ENCODE measurements at regions not wholly inside any gene's neighbourhood (a gene's known extent, or its start where the extent isn't known, plus 50 kb on each side); places are given as distances from the start of the nearest gene placed in this dataset.

- Histone ChIP-seq H3K9ac (ENCODE audit: extremely low read depth, insufficient read length, low read length) (no peak overlapping the region), H4K8ac (replicated peaks; ENCODE audit: insufficient read length, low read depth, low read length) (no peak overlapping the region), H2AK5ac (ENCODE audit: insufficient read length, low read length) (no peak overlapping the region), H2BK15ac (ENCODE audit: low read depth, low read length) (no peak overlapping the region), H3K56ac (ENCODE audit: insufficient read length, low read depth, low read length) (no peak overlapping the region), H3K14ac (ENCODE audit: insufficient read depth, low read length) (no peak overlapping the region), H3K79me1 (ENCODE audit: insufficient read depth, low read depth, low read length, poor library complexity, severe bottlenecking) (no peaks in the 10 kb centered on the region), H2AFZ (ENCODE audit: low read length) (no peak overlapping the region), H4K5ac (ENCODE audit: insufficient read length, low read depth, low read length) (no peak overlapping the region), H3K27ac (ENCODE audit: insufficient read length, low read depth, low read length) (no peak overlapping the region), H3K79me2 (ENCODE audit: insufficient read depth, low read length) (no peaks in the 10 kb centered on the region), H3K4ac (ENCODE audit: low read depth, low read length) (no peak overlapping the region), H3T11ph (ENCODE audit: low read length) (no peak overlapping the region), H4K20me1 (ENCODE audit: control insufficient read depth, insufficient read depth, insufficient read length) (no peaks in the 10 kb centered on the region), H3K9me3 (ENCODE audit: control insufficient read depth, low read depth, low read length) (no peaks in the 10 kb centered on the region), H3K23ac (ENCODE audit: insufficient read length, low read depth, low read length) (no peak overlapping the region), H3K27me3 (ENCODE audit: insufficient read depth, low read length) (no peaks in the 10 kb centered on the region), H3K23me2 (ENCODE audit: insufficient read length, low read depth, low read length, poor library complexity, severe bottlenecking) (no peaks in the 10 kb centered on the region), H2BK5ac (ENCODE audit: insufficient read length, low read length) (no peak overlapping the region), H3K4me1 (ENCODE audit: insufficient read depth, low read length) (no peaks in the 10 kb centered on the region), H2BK20ac (ENCODE audit: low read depth, low read length, poor library complexity, severe bottlenecking) (no peak overlapping the region), H2BK12ac (ENCODE audit: insufficient read length, low read depth, low read length) (no peak overlapping the region), H3K18ac (ENCODE audit: insufficient read length, low read depth, low read length) (no peak overlapping the region), H3K4me2 (ENCODE audit: insufficient read depth, insufficient read length, low read length) (no peak overlapping the region), H2BK120ac (ENCODE audit: low read depth, low read length, poor library complexity, severe bottlenecking) (no peak overlapping the region), H4K91ac (ENCODE audit: insufficient read length, low read depth, low read length) (no peak overlapping the region)
- Mint-ChIP-seq H3K36me3 (ENCODE audit: insufficient read depth in 1 of 3, low read depth in 3 of 3) (peaks cover 0 to 5% (median 0%) of the 10 kb centered on the region in 3 experiments; a peak in 1 of 7 replicates), H3K4me3 (no peak overlapping the region), H3K9me3 (peaks cover 3% of the 10 kb centered on the region in 2 experiments; a peak in 2 of 5 replicates), H3K4me1 (no peaks in the 10 kb centered on the region), H3K27me3 (ENCODE audit: low read depth) (no peaks in the 10 kb centered on the region), H3K27ac (no peak overlapping the region)
- DNase-seq: no peak
- TF ChIP-seq CTCF (conservative IDR thresholded peaks at IDR 0.05): no peak
- no CpG with 5 or more reads among the region's 4 CpGs for WGBS (ENCODE audit: extremely low coverage, insufficient read length, low lambda C conversion rate)
Observed at GRCh38 chr10:33986016-33986415, 651.5 kb upstream of the NRP1 start.

Measured in H9 (cell line).